GM12878 (cell line): ENCODE measurements at regions not wholly inside any gene's neighbourhood (a gene's known extent, or its start where the extent isn't known, plus 50 kb on each side); places are given as distances from the start of the nearest gene placed in this dataset.

ENCODE experiments used
- CREB1 ChIP-seq: IDR thresholded peaks from 2 replicates; pipeline ENCODE4 v1.6.1; 2012; ENCODE audit warnings: low read depth, mild to moderate bottlenecking, inconsistent platforms
- TCF12 ChIP-seq: IDR thresholded peaks from 2 replicates; pipeline ENCODE4 v1.6.1; 2011; ENCODE audit warnings: low read depth, mild to moderate bottlenecking, low read length

- TF ChIP-seq TCF12 (no peak), CREB1 (no peak)
Observed at GRCh38 chr3:181933052-181933618, 221.4 kb downstream of the SOX2 start.
